ENCODE measurements at regions not wholly inside any gene's neighbourhood (a gene's known extent, or its start where the extent isn't known, plus 50 kb on each side); places are given as distances from the start of the nearest gene placed in this dataset.

DNA sequence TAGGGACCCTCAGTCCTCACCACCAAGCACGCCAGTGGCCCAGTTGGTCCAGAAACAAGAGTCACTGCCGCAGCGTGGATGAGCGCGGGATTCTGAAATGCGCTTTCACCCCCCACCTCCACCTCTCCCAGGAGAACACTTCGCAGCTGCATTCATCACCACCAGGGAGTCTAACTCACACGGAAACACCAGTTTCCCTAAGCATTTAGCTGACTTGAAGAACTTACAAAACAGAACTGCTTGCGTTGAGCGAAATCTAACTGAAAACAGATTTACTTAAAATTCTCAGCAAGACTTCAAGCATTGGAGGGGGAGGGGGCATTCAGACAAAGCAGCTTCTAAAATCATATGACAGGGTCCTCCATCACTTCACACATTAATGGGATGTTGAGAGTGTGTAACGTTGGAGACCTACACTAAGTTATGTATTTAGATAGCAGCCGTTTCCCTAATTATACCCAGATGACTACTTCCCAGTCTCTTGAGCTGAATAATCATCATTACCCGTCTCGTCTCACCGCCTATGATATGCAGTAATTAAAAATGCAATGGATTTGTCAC is 258.2 kb upstream of the IRS2 start (continued):
- TF ChIP-seq, protein P1, sequence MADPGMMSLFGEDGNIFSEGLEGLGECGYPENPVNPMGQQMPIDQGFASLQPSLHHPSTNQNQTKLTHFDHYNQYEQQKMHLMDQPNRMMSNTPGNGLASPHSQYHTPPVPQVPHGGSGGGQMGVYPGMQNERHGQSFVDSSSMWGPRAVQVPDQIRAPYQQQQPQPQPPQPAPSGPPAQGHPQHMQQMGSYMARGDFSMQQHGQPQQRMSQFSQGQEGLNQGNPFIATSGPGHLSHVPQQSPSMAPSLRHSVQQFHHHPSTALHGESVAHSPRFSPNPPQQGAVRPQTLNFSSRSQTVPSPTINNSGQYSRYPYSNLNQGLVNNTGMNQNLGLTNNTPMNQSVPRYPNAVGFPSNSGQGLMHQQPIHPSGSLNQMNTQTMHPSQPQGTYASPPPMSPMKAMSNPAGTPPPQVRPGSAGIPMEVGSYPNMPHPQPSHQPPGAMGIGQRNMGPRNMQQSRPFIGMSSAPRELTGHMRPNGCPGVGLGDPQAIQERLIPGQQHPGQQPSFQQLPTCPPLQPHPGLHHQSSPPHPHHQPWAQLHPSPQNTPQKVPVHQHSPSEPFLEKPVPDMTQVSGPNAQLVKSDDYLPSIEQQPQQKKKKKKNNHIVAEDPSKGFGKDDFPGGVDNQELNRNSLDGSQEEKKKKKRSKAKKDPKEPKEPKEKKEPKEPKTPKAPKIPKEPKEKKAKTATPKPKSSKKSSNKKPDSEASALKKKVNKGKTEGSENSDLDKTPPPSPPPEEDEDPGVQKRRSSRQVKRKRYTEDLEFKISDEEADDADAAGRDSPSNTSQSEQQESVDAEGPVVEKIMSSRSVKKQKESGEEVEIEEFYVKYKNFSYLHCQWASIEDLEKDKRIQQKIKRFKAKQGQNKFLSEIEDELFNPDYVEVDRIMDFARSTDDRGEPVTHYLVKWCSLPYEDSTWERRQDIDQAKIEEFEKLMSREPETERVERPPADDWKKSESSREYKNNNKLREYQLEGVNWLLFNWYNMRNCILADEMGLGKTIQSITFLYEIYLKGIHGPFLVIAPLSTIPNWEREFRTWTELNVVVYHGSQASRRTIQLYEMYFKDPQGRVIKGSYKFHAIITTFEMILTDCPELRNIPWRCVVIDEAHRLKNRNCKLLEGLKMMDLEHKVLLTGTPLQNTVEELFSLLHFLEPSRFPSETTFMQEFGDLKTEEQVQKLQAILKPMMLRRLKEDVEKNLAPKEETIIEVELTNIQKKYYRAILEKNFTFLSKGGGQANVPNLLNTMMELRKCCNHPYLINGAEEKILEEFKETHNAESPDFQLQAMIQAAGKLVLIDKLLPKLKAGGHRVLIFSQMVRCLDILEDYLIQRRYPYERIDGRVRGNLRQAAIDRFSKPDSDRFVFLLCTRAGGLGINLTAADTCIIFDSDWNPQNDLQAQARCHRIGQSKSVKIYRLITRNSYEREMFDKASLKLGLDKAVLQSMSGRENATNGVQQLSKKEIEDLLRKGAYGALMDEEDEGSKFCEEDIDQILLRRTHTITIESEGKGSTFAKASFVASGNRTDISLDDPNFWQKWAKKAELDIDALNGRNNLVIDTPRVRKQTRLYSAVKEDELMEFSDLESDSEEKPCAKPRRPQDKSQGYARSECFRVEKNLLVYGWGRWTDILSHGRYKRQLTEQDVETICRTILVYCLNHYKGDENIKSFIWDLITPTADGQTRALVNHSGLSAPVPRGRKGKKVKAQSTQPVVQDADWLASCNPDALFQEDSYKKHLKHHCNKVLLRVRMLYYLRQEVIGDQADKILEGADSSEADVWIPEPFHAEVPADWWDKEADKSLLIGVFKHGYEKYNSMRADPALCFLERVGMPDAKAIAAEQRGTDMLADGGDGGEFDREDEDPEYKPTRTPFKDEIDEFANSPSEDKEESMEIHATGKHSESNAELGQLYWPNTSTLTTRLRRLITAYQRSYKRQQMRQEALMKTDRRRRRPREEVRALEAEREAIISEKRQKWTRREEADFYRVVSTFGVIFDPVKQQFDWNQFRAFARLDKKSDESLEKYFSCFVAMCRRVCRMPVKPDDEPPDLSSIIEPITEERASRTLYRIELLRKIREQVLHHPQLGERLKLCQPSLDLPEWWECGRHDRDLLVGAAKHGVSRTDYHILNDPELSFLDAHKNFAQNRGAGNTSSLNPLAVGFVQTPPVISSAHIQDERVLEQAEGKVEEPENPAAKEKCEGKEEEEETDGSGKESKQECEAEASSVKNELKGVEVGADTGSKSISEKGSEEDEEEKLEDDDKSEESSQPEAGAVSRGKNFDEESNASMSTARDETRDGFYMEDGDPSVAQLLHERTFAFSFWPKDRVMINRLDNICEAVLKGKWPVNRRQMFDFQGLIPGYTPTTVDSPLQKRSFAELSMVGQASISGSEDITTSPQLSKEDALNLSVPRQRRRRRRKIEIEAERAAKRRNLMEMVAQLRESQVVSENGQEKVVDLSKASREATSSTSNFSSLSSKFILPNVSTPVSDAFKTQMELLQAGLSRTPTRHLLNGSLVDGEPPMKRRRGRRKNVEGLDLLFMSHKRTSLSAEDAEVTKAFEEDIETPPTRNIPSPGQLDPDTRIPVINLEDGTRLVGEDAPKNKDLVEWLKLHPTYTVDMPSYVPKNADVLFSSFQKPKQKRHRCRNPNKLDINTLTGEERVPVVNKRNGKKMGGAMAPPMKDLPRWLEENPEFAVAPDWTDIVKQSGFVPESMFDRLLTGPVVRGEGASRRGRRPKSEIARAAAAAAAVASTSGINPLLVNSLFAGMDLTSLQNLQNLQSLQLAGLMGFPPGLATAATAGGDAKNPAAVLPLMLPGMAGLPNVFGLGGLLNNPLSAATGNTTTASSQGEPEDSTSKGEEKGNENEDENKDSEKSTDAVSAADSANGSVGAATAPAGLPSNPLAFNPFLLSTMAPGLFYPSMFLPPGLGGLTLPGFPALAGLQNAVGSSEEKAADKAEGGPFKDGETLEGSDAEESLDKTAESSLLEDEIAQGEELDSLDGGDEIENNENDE (IDR thresholded peaks at IDR 0.05; ENCODE audit: insufficient replicate concordance, low read length): no peak
- TF ChIP-seq, protein P2, sequence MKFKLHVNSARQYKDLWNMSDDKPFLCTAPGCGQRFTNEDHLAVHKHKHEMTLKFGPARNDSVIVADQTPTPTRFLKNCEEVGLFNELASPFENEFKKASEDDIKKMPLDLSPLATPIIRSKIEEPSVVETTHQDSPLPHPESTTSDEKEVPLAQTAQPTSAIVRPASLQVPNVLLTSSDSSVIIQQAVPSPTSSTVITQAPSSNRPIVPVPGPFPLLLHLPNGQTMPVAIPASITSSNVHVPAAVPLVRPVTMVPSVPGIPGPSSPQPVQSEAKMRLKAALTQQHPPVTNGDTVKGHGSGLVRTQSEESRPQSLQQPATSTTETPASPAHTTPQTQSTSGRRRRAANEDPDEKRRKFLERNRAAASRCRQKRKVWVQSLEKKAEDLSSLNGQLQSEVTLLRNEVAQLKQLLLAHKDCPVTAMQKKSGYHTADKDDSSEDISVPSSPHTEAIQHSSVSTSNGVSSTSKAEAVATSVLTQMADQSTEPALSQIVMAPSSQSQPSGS (IDR thresholded peaks at IDR 0.05; ENCODE audit: low read length): no peak
- TF ChIP-seq EZH2 (IDR thresholded peaks at IDR 0.05; ENCODE audit: low read depth, low read length, severe bottlenecking): no peak
- TF ChIP-seq, protein P3, sequence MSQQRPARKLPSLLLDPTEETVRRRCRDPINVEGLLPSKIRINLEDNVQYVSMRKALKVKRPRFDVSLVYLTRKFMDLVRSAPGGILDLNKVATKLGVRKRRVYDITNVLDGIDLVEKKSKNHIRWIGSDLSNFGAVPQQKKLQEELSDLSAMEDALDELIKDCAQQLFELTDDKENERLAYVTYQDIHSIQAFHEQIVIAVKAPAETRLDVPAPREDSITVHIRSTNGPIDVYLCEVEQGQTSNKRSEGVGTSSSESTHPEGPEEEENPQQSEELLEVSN (IDR thresholded peaks at IDR 0.05): no peak

All from H1 (cell line).